Stimulated activated CD8-positive, alpha-beta memory T cell treated with anti-CD3 and anti-CD28 coated beads, Interleukin-7, amount 100 ng/mL, for 24 hours (primary cell): ENCODE measurements at regions not wholly inside any gene's neighbourhood (a gene's known extent, or its start where the extent isn't known, plus 50 kb on each side); places are given as distances from the start of the nearest gene placed in this dataset.
"Not testable (repeated sequence)": the region's sequence is repeated elsewhere in the genome, so short reads cannot be mapped to it uniquely, and the experiment has no call there.

ENCODE experiments used
- DNase-seq: peaks from one replicate; pipeline ENCODE4 v3.0.0-alpha.2; 2020; ENCODE audit warnings: low read depth

DNA sequence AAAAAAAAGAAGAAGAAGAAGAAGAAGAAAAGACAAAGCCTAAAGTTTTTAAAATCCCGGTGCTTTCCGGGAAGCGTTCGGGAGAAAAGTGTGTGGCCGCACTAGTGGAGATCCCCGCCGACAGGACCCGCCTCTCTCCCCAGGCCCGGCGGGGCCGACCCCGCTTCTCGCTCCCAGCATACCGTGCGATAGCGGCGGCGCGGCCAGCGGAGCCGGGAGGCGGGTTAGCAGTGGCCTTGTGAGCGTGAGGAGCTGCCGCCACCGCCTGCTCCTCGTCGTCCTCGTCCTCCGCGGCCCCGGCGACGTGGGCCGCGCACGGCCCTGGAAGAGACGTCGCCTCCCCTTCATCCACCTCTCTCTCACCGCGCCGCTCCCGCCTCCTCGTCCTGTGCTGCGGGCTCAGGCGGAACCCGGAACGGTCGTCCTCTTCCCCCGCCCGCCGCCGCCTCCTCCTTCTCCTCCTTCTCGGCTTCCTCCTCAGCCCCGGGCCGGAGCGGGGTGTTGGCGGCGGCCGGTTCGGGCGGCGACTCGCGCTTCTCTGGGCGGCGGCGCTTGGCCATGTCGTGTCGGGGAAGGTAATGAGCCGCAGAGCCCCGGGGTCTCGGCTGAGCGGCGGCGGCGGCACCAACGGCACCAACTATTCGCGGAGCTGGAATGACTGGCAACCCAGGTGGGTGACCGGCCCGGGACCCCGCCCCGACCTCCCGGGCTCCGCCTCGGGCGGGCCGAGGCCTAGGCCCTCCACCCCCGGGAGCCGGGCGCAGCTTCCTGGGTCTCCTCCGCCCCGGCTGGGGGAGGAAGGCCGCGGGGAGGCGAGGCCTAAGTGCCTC, 62.6 kb upstream of the CDR2 start:
- DNase-seq = peak; percentile 34

DNA sequence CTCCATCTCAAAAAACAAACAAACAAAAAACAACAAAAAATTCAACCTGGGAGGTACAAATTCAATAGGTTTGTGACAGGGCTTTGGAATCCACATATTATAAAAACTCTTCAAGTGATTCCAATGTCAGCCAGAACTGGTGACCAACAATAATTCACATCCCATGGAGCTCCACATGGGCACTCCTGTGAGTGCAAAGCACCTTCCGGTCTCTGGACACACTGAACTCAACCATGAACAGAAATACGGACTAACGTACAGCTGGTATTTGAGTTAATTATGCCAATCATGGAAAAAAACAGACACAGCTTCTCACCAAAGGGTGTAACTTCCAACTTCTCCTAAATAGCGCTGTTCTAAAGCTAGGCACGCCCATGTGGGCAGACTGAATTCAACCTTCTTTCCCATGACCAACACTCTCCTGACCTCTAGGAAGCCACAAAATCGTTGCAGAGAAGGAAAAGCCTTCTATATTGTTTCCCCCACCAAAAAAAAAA, 62.0 kb upstream of the CDR2 start:
- not testable (repeated sequence) for DNase-seq

DNA sequence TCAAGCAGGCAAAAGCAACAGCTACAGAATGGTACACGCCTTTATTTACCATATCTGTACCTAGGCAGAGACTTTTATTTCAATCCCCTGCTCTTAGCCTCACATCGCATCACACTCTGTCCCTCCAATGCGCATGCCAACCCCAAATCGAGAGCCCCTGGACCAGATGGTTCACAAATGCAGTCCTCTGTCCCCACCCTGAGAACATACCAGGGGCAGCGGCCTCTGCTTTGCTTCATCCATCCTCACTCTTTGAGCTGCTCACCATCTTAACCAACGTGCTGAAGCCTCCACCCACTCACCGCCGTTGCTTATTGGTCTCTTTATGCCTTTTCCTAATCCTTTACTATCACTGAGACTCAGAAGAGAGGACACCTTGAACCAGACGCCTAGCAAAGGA, 56.9 kb upstream of the CDR2 start:
- not testable (repeated sequence) for DNase-seq

DNA sequence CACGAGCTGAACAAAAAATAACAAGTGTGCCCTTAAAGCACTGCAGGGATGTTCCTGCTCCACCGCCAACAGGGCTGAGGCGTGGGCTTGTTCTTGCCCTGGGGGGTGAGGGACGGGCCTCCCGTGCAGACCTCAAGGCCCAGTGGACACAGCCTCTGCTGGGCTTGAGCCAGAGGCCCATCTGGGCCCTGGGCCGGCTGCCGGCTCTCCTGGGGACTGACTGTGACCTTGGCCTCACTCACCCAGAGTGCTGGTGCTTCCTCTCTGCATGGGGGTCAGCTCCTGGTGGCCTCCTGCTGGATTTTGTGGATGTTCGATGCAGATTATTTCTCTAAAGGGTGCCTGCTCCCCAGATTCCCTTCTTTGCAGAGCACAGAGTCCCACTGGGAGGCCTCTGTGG, 54.2 kb upstream of the CDR2 start:
- DNase-seq = no peak

DNA sequence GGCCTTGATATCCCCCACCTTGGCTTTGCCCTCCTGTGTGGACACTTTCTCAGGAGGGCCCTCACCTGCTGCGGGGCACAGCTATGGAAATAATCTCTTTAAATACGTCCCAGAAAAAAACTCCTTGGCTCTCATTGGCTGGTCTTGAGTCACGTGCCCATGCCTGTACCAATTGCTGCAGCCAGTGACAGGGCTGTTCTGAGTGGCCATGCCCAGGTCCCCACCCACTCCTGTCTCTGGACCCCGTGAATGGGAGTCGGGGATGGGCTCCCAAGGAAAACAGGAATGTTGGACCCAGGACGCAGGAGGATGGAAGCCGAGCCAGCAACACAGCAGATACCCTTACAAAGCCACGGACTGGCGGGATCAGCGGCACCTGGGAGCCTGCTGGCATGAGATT, 53.1 kb upstream of the CDR2 start:
- DNase-seq = no peak

DNA sequence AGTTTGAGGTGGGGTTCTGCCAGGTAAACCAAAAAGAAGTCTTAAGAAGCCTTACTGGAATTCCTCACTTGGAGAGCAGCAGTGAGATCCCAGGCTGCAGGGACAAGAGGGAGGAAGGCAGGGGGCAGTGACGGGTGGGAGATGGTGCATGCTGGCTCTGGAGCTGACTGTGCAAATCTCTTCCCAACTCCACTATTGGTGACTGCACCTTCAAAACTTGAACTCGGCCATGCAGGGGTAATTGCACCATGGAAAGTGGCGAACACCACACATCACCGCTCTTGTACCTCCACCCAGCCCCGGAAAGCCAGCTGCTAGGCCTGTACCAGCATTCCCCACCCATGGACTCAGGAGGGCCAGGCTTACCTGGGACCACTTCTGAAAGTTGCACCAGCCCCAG, 51.4 kb upstream of the CDR2 start:
- no peak for DNase-seq

DNA sequence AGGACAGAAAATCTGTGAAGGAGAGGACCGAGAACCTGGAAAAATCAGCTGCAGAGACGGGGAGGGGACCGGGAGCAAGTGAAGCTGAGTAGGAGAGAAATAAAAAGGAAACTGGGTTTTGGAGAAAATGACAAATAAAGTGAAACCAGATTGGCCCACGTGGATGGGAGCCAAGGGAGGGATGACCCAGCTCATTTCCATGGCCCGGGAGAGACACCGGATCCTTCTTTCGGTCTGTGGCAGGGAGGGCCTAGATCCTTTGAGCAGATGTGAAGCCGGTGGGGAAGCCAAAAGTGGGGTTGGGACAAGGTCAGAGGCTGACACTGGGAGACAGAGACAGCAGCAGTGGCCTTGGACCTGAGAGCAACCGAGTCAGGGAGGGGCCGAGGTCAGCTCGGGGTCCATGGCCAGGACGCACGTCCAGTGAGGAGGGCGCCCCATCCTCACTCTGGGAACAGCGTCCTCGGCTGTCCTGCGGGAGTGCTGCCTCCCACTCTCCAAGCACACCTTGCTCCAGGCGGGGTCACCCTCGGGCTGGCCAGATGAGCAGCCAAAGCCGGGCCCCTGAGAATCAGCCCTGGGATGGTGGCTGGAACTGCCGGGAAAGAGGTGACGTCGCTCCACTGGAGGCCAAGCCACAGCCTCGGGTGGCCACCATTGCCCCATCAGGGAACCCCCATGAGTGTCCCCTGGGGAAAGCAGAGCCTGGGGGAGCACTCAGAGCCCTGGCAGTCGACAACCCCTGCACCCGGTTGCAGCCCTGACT, 50.8 kb upstream of the CDR2 start:
- no peak for DNase-seq

DNA sequence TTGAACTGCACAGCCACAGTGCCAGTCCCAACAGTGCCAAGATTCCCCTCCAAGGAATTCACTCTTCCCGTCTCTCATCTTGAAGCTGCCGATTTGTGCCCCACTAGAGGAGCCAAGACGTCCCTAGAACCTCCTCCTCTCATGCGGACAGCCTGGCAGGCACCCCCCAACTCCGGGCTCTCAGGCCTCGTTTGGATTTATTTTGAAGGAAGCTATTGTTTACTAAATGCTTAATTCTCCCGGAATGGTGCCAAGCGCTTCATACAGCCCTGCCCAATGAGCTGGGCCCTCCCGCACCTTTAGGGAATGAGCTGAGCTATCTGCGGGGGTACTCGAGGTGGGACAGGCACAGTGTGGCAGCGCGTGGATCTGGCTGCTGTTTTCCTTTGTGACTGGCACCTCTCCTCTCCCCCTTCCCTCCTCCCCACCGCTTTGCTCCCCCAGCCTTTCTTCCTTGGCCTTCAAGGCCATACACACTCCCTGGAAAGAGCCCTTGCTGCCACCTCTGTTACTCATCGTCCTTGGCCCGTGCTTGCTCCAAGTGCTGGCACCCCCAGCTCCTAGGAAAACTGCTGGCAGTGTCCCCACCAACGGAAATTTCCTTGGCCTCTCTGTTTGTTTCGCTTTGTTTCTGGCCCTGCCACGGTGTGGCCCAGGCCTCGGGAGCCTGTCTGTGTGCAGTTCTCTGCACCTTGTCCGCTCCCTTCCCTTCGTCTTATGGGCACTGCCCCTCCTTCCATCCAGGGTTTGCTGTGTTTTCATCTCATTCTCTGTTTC, 49.9 kb upstream of the CDR2 start:
- no peak for DNase-seq
